ENCODE measurements at regions not wholly inside any gene's neighbourhood (a gene's known extent, or its start where the extent isn't known, plus 50 kb on each side); places are given as distances from the start of the nearest gene placed in this dataset.
A peak's percentile ranks its signal among the peaks of the same experiment; 100 is the strongest.

DNA sequence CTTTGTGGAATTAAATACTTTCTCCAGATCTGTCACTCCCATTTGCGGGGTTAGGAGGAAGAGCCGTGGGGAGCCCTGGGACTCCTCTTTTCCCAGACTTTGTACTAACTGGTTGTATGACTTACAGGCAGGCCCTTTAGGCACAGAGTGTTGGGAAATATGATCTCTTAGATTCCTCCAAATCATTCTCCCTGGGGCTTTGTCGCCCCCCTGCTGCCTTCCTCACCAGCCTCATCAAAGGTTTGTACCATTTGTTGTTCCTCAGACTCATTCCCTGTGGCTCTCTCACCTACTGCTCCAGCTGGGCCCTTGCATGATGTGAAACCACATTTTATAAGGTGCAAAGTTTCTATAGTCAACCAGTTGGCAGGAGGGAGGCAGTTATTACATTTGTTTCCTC, 56.4 kb downstream of the CRYGS start:
- DNase-seq (no peak), ATAC-seq (no peak)
- Histone ChIP-seq H3K4me1 (no peaks in the 10 kb centered on the region), H3K9me3 (no peaks in the 10 kb centered on the region), H3K27ac (no peak overlapping the region), H3K4me3 (no peak overlapping the region), H3K36me3 (ENCODE audit: insufficient read depth in 1 of 2, low read depth in 1 of 2) (no peaks in the 10 kb centered on the region), H3K27me3 (ENCODE audit: insufficient read depth in 3 of 3, low read length in 2 of 3) (no peaks in the 10 kb centered on the region)
- intact Hi-C loops (cut with DNase I) = no loop called here
- 45 to 73% (median 65%) methylated on average over 3 of the region's 3 CpGs for WGBS, 3 donors
- TF ChIP-seq, protein P1, sequence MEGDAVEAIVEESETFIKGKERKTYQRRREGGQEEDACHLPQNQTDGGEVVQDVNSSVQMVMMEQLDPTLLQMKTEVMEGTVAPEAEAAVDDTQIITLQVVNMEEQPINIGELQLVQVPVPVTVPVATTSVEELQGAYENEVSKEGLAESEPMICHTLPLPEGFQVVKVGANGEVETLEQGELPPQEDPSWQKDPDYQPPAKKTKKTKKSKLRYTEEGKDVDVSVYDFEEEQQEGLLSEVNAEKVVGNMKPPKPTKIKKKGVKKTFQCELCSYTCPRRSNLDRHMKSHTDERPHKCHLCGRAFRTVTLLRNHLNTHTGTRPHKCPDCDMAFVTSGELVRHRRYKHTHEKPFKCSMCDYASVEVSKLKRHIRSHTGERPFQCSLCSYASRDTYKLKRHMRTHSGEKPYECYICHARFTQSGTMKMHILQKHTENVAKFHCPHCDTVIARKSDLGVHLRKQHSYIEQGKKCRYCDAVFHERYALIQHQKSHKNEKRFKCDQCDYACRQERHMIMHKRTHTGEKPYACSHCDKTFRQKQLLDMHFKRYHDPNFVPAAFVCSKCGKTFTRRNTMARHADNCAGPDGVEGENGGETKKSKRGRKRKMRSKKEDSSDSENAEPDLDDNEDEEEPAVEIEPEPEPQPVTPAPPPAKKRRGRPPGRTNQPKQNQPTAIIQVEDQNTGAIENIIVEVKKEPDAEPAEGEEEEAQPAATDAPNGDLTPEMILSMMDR (IDR thresholded peaks at IDR 0.05) = peak; percentile 4

DNA sequence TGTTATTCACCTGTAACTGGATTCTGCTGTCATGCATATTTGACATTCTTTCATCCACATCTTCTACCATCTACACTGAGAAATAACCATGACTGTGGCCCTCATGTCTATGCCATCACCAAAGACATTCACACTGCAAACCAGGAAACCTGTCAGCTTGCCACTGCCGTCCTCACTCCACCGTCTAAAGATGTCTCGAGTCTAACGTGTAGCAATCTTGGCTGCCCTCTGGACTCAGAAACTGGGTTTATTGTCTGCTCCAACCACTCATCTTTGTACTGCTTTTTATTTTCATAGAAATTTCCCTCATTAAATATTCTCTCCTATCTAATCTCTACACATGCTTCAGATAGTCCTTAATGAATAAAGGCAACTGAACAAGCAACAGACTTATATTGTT, 57.1 kb downstream of the CRYGS start:
- TF ChIP-seq, protein P1 (IDR thresholded peaks at IDR 0.05) = no peak
- DNase-seq (no peak), ATAC-seq (no peak)
- H3K27me3 ChIP-seq (ENCODE audit: insufficient read depth in 3 of 3, low read length in 2 of 3) = no peaks in the 10 kb centered on the region
- no peak overlapping the region for H3K4me3 ChIP-seq
- 78 to 87% (median 84%) methylated on average over 4 of the region's 4 CpGs for WGBS, 3 donors
- no peak overlapping the region for H3K27ac ChIP-seq
- no peaks in the 10 kb centered on the region for H3K36me3 ChIP-seq (ENCODE audit: insufficient read depth in 1 of 2, low read depth in 1 of 2)
- H3K4me1 ChIP-seq = no peaks in the 10 kb centered on the region
- no peaks in the 10 kb centered on the region for H3K9me3 ChIP-seq
- intact Hi-C loops (cut with DNase I) = no loop called here

DNA sequence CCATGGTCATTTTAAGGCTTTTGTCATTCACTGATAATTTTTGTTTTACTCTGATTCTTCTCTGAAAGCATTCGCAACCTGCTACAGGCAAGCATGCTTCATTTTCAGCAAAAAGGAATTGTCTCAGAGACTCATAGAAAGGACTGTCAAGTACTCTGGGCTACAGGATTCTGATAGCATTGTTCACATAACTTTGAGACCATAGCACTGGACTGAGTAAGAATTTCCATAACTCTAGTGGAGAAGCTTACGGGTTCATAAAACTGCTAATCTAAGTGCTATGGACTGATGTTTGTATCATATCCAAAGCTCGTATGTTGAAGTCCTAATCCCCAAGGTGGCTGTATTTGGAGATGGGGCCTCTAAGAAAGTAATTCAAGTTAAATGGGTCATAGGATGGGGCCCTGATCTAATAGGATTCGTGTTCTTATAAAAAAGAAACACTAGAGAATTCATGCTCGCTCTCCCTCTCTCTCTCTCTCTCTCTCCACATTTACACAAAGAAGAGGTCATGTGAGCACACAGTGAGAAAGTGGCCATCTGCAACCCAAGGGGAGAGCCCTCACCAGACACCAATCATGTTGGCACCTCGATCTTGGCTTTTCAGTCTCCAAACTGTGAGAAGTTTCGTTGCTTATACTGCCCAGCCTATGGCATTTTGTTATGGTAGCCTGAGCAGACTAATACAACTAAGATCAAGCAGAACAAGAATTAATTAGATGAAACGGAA, 60.4 kb downstream of the CRYGS start:
- Histone ChIP-seq H3K27me3 (ENCODE audit: insufficient read depth in 3 of 3, low read length in 2 of 3) (no peaks in the 10 kb centered on the region), H3K4me3 (no peak overlapping the region), H3K9me3 (no peaks in the 10 kb centered on the region), H3K27ac (no peak overlapping the region), H3K4me1 (no peaks in the 10 kb centered on the region), H3K36me3 (ENCODE audit: insufficient read depth in 1 of 2, low read depth in 1 of 2) (no peaks in the 10 kb centered on the region)
- WGBS, 3 donors = 76 to 79% (median 79%) methylated on average over 8 of the region's 8 CpGs
- TF ChIP-seq, protein P1 (IDR thresholded peaks at IDR 0.05) = no peak
- no peak for DNase-seq
- intact Hi-C loops (cut with DNase I) = no loop called here
- no peak for ATAC-seq

DNA sequence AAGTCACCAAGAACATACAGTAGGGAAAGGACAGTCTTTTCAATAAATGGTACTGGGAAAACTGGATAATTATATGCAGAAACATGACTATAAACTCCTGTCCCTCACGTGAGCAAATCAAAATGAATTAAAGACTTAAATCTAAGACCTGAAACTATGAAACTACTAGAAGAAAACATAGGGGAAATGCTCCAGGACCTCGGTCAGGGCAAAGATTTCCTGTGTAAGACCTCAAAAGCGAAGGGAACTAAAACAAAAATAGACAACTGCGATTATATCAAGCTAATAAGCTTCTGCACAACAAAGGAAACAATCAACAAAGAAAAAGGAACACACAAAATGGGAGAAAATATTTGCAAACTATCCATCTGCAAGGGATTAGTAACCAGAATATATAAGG, 62.7 kb downstream of the CRYGS start:
- intact Hi-C loops (cut with DNase I) = no loop called here
- no peaks in the 10 kb centered on the region for H3K36me3 ChIP-seq (ENCODE audit: insufficient read depth in 1 of 2, low read depth in 1 of 2)
- no peaks in the 10 kb centered on the region for H3K27me3 ChIP-seq (ENCODE audit: insufficient read depth in 3 of 3, low read length in 2 of 3)
- no peaks in the 10 kb centered on the region for H3K9me3 ChIP-seq
- H3K27ac ChIP-seq = no peak overlapping the region
- no peak for DNase-seq
- no peak overlapping the region for H3K4me3 ChIP-seq
- no peak for ATAC-seq
- no peaks in the 10 kb centered on the region for H3K4me1 ChIP-seq
- TF ChIP-seq, protein P1 (IDR thresholded peaks at IDR 0.05) = no peak
- WGBS, 3 donors = 67 to 71% (median 68%) methylated on average over 4 of the region's 4 CpGs

DNA sequence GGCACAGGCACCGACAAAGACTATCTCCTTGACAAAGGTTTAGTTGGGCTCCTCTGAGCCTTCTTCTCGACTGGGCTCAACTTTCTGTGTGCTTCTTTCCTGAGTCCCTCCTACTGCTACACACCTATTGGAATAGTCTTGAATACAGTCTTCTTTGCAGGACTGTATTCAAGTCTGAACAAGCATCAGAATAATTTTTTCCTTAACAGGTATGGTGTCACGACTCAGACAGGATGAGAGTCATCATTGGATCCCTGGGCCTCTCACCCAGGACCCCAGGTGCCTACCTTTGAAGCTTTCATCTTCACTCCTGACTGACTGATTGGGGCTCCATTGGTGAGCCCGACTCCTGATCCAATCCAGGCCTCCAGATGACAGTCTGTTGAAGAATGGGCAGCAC, 66.3 kb downstream of the CRYGS start:
- Histone ChIP-seq H3K36me3 (ENCODE audit: insufficient read depth in 1 of 2, low read depth in 1 of 2) (no peaks in the 10 kb centered on the region), H3K27ac (no peak overlapping the region), H3K4me1 (no peaks in the 10 kb centered on the region), H3K4me3 (no peak overlapping the region), H3K27me3 (ENCODE audit: insufficient read depth in 3 of 3, low read length in 2 of 3) (no peaks in the 10 kb centered on the region), H3K9me3 (no peaks in the 10 kb centered on the region)
- 88 to 94% (median 90%) methylated on average over 4 of the region's 4 CpGs for WGBS, 3 donors
- intact Hi-C loops (cut with DNase I) = no loop called here
- ATAC-seq (no peak), DNase-seq (no peak)
- TF ChIP-seq, protein P1 (IDR thresholded peaks at IDR 0.05) = no peak
